ENCODE measurements at regions not wholly inside any gene's neighbourhood (a gene's known extent, or its start where the extent isn't known, plus 50 kb on each side); places are given as distances from the start of the nearest gene placed in this dataset.

DNA sequence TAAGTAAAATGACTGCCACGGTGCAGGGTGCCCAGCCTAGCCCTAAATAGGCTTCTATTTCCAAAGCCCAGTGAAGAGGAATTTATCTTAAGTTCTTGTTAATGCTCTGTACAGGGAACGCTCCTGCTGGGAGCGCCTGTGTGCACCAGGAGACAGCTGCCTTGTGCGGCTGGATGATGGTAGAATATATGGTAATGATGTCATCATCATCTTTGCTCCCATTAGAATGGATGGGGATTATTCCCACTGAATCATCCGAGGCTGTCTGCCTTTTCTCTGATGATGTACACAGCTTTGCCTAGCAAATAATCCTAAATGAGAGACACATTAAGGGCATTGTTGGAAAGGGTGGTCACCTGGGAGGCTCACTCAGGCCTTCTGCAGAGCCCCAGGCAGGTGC is 928.1 kb downstream of the CCSER2 start:
- DNase-seq: no peak

- DNase-seq: no peak
These were observed 931.5 kb downstream of the CCSER2 start for GRCh38 chr10:85259908-85260307.

DNA sequence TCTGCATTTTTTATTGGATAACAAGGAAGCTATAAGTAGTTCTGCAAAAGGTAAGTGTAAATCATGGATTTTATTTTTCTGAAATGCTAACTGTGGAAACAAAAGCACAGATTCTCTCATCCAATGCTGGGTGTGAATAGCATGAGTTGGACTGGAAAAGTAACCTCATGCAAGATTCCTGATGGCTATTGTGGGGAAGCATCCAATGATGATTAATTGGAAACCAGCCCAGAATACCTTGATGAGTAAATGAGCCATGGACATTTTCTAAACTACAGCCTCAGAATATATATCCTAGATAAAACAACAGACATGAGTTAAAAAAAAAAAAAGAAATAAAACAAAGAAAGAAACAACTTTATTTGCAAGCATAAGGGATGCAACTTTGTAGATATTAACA is 934.6 kb downstream of the CCSER2 start:
- DNase-seq: no peak

DNA sequence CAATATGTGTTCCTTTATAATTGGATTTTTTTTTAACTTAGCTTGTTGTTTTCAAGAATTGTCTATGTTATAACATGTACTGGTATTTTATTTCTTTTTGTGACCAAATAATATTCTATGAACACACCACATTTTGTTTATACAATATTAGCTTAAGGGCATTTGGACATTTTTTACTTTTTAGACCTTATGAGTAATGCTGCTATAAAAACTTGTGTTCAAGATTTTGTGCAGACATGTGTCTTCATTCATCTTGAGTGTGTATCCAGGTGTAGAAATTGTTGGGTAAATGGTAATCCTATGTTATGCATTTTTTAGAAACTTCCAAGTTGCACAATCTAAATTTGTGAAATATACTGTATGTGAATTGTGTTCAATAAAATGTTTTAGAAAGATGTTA is 936.7 kb downstream of the CCSER2 start:
- DNase-seq: no peak

- DNase-seq: no peak
These were observed 938.4 kb downstream of the CCSER2 start for GRCh38 chr10:85266808-85267207.

DNA sequence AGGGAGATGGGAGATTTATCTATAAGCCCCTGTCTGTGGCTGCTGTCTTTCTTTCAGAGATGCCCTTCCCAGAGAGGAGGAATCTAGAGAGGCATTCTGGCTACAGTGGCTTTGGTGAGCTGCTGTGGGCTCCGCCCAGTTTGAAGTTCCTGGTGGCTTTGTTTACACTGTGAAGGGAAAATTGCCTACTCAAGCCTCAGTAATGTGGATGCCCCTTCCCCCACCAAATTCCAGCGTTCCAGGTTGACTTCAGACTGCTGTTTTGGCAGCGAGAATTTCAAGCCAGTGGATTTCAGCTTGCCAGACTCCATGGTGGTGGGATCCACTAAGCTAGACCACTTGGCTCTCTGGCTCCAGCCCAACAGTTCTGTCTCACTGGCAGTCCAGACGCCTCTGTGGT is 951.6 kb downstream of the CCSER2 start:
- DNase-seq: no peak

DNA sequence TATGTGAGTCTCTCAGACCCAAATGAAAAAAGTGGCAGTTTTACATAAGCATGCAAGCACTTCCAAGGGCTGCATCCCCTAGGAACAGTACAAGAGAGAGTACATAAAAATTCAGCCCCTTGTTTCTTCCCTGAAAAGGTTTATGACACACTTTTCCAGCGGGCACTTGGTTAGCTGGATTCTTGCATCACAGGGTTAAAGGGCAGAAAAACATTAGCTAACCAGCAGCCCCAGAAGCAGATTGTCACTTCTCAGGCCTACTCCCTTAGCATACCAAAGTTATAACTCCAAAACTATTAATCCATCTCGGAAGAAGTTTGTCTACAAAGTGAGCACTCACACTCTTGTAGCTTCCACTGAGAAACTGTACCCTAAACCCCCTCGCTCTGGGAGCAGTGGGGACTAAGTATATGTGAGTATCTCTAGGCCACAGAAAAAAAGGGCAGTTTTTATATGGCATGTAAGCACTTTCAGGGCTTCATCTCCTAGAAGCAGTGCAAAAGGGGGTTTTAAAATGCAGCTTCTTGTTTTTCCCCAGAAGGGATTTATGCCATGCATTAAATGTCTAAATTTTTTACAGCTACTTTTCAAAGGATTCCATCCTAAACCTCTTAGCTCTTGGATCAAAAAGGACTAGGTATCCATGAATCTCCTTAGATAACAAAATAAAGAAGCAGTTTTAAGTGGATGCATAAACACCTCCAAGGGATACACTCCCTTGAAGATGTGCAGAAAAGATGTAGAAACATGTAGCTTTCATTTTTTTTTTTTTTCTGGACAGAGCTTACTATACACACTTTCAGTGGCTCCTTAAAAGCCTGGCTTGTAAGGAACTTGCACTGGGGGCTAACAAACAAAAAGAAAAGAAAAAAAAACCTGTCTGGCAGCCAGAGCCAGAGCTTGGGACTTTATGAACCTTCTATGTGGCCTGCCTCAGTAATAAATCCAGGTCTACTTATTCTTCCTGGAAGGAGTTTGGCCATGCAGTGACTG is 956.7 kb downstream of the CCSER2 start:
- no peak for DNase-seq

DNA sequence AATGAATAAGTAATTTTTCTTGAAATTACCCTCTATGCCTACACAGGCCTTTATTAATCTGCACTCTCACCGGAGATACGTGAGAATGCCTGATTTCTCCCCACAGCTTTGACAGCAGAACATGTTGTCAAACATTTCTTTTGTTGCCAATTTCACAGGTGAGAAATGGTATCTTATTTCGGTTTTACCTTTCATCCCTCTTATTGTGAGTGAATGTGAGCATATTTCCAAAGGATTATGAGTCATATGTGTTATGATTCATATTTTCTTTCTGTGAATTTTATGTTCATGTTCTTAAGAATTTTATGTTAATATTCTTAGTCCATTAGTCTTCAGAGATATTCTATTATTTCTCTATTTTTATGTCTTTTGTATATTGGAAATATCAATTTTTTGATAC is 965.1 kb downstream of the CCSER2 start:
- DNase-seq: no peak

- DNase-seq: no peak
These were observed 983.4 kb downstream of the CCSER2 start for GRCh38 chr10:85311613-85312337.

DNA sequence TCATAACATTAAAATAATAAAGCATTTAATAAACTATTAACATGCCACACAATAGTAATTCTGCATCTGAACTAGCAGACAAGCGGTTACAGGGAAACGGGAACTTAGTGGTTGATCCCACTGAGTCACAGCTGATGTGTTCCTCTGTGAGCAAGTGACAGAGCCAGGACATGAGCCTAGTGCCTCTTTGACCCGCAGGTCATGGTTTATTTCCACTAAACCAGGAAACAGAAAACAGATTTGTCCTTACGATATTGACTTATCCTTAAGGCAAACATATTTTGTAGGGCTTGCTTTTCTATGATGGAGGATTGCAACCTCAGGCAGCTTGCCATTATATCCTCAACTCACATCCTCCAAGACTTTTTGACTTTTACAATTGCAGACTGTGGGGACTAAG is 987.3 kb downstream of the CCSER2 start:
- no peak for DNase-seq

GRCh38 chr10:85316276-85316675 is 987.9 kb downstream of the CCSER2 start:
- DNase-seq: no peak

DNA sequence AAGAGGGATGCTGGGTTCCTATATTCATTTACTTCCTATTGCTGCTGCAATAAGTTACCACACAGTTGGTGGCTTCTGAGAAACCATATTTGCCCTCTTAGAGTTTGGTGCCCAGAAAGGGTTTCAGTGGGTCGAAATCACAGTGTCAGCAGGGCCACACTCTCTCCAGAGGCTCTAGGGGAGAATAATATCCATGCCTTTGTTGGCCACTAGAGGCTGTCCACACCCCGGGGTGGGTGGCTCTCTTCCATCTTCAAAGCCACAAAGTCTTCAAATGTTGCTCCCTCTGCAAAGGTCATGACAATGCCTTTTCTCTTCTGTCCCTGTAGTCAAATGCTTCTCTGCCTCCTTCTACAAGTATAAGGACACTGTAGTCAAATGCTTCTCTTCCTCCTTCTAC is 989.4 kb downstream of the CCSER2 start:
- DNase-seq: no peak

- DNase-seq: no peak
These were observed 990.7 kb downstream of the CCSER2 start for GRCh38 chr10:85318809-85319807.

DNA sequence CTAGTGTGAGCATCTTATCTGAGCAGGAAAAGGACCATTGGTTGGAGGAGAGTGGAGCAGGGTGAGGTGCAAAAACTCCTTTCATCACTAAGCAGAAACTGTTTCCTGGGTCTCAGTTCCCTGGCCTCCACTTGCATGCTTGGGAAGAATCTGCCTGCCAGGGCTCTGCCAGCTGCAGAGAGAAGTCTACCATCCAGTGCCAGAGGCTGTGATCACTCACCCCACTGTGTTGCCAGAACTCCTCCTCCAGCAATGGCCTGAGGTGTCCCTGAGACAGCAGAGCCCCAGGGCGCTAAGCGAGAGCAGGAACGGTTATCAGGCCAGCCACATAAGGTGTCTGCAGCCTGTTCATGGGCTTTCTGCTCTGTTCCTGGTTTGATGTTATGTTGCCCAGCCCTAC is 991.4 kb downstream of the CCSER2 start:
- no peak for DNase-seq

DNA sequence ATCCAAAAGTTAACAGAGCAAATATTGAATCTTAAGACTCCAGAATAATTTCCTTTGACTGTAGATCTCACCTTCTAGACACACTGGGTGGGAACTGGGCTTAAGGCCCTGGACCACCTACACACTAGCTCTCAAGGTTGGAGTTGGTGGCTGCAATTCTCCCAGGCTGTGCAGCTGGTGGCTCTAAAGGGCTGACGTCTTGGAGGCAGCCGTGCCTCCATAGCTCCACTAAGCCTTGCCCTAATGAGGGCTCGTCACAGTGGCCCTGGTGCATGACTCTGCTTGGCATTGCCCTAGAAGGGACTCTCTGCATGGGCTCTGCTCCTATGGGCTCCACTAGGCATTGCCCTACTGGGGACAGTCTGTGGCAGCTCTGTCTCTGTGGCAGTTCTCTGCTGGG is 1005.2 kb downstream of the CCSER2 start:
- no peak for DNase-seq

DNA sequence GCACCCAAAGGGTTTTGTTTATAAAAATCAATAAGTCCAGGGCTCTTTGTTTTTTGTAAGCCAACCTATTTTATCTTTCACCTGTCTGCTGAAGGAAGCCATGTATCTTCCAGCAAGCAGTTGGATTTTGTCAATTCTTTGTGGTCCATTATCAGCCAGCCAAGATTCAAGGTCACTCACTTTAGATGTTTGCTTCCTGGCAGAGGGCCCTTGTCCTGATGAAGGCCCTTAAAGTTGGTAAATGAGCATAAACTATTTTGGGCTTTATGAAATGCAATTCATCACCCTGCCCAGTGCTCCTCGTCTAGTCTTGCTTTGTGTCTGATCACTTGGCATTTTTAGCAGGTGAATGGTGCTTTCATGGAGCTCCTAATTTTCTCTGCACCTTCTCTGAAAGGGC is 1004.2 kb downstream of the GRID1 start:
- DNase-seq: no peak

GRCh38 chr10:85377029-85377806 is 989.4 kb downstream of the GRID1 start:
- DNase-seq: no peak

DNA sequence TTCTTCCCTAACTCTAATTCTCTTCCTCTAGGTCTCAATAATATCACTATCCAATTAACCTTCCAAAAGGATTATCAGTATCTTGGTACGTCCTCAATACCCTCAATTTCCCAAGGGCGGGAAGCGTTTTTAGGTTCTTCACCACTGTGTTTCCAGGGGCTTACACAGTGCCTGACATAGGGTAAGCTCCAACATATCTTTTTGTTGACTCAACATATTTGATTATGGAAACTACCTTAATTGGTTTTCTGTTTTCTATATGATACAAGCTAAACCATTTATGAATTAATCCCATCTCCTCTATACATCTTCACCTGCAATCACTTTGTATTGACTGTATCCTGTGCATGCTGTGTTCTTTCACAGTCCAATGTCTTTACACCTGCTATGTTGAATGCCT is 987.3 kb downstream of the GRID1 start:
- DNase-seq: no peak

GRCh38 chr10:85400981-85401695 is 965.5 kb downstream of the GRID1 start:
- no peak for DNase-seq

DNA sequence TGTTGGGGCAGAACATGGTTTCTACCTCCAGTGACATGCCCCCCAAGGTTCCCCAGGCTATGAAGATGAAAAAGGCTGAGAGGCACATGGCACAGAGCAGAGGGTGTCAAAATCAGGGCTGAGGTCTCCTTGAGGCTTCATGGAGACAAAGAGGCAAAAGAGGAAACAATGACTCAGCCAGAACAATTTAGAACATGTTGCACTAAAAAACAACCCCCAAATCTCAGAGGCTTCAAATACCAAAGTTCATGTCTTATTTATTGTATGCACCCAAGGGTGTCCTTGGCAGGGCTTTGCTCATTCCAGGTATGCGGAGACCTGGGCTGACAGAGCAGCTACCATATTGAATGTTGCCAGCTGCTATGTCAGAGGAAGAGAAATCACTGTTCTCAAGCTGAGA is 964.1 kb downstream of the GRID1 start:
- DNase-seq: no peak

DNA sequence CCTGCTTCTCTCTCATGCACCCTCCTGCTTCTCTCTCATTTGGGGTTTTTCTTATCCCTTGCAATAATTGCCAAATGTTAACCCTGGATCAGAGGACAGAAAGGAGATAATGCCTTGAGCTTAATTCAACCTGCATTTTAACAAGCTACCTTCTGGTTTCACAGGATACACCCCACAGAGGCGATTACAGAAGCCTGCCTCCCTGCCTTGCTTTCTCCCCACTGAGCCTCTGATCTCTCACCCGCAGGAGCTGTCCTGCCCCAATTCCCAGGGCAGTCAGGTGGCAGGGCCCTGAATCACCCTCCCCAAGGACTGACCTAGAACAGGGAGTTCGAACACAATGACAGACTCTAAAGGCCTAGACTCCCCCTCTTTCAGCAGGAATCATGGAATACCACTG is 959.5 kb downstream of the GRID1 start:
- no peak for DNase-seq

Measured in NK-92 treated with Interleukin-12 subunit alpha and Interleukin-12 subunit beta, amount 100 ng/mL, for 24 hours (cell line).